Stomach (tissue), 8 donors: ENCODE measurements at regions not wholly inside any gene's neighbourhood (a gene's known extent, or its start where the extent isn't known, plus 50 kb on each side); places are given as distances from the start of the nearest gene placed in this dataset.
"Not testable (repeated sequence)": the region's sequence is repeated elsewhere in the genome, so short reads cannot be mapped to it uniquely, and the experiment has no call there.

ENCODE experiments used
- DNase-seq, 2 donors: peaks; one replicate each; pipeline versions ENCODE4 v3.0.0 to v3.0.0-alpha.2; 2013 to 2019
- H3K27ac ChIP-seq, 5 donors: fragments of 200-600 bp in 4 of 5; sonication (generic) in 4 of 5; one replicate each; pipeline ENCODE4 v1.5.1; 2013 to 2019; ENCODE audit warnings: mild to moderate bottlenecking in 1 of 5, moderate library complexity in 1 of 5
- H3K27me3 ChIP-seq, 3 donors: fragments of 200-600 bp; sonication (generic); one replicate each; pipeline ENCODE4 v1.5.1; 2017 to 2019; ENCODE audit warnings: mixed run types in 1 of 3
- H3K36me3 ChIP-seq, 4 donors: fragments of 200-600 bp; sonication (generic); 1 replicate in 3 of 4; 2 replicates in 1 of 4; pipeline ENCODE4 v1.5.1; 2016 to 2019
- H3K4me1 ChIP-seq, 4 donors: fragments of 200-600 bp; sonication (generic); one replicate each; pipeline ENCODE4 v1.5.1; 2016 to 2019
- H3K4me3 ChIP-seq, 4 donors: fragments of 200-600 bp; sonication (generic) in 3 of 4; one replicate each; pipeline ENCODE4 v1.5.1; 2016 to 2019; ENCODE audit warnings: mild to moderate bottlenecking in 1 of 4
- H3K9me3 ChIP-seq, 4 donors: fragments of 200-600 bp; sonication (generic); one replicate each; pipeline ENCODE4 v1.5.1; 2016 to 2019
- EP300 ChIP-seq: sonication (generic); formaldehyde crosslinking; IDR thresholded peaks from one replicate; pipeline ENCODE4 v1.6.1; 2017; ENCODE audit warnings: antibody characterized with exemption
- POLR2A ChIP-seq, 4 donors: fragments of 450-650 bp; IDR thresholded peaks; one replicate each; pipeline ENCODE4 v1.6.1; 2016; ENCODE audit warnings: antibody characterized with exemption in 4 of 4, control low read depth in 2 of 4, mild to moderate bottlenecking in 1 of 4, moderate library complexity in 1 of 4
- POLR2AphosphoS5 ChIP-seq, 3 donors: sonication (generic); formaldehyde crosslinking; IDR thresholded peaks; one replicate each; pipeline ENCODE4 v1.6.1; 2016; ENCODE audit warnings: antibody characterized with exemption in 3 of 3
- WGBS, 5 donors: extraction: QIAGEN DNeasy Blood & Tissue Kit in 3 of 5; methylation state at CpG; one replicate each; pipeline versions ENCODE4 v1.1.5 to v1.1.7; 2013 to 2018; 5-methylcytosine and 5-hydroxymethylcytosine counted together
- intact Hi-C: fragments of 100-400 bp; cut with DNase I; formaldehyde crosslinking; loops from one replicate; pipeline ENCODE4 v1.15.1; 2023; ENCODE audit warnings: low total_unique reads
- TF ChIP-seq, protein P1 (sequence below), 7 experiments: fragments of 450-650 bp in 4 of 7; fragments of 200-600 bp in 3 of 7; sonication (generic) in 3 of 7; IDR thresholded peaks; one replicate each; pipeline ENCODE4 v1.5.1; 2016 to 2019; ENCODE audit warnings: antibody characterized with exemption in 7 of 7, control low read depth in 2 of 7, mild to moderate bottlenecking in 1 of 7
- donor health status: healthy with polysubstance abuse.
- donor health status: Bipolar disorder and iron deficiency.
- donor health status: healthy.

DNA sequence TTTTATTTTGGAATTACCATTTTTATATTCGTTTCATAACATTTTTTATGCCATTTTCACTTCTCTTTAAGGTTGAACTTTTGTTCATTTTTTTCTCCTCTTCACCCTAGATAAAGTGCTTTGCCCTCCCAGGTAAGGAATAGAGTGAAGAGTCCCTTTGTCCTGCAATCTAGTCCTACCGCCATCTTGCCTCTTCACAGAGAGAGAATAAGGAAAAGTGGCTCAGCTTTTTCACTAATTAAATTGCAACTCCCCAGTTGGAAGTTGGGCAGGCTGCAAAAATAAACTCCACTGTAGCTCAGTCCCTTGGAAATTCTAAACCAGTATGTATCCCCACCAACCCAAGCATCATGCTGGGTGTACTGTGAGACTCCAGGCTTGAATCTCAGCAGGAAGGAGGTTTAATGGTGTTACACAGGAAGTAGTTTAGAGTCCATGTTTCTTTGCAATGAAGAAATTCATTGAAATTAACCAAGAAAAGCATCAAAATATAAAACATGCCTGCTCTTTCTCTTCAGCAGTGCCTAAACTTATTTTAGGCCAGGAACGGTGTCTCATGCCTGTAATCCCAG is 60.3 kb upstream of the PCSK1 start:
- Histone ChIP-seq H3K9me3 (no peaks in the 10 kb centered on the region), H3K4me3 (no peak overlapping the region), H3K36me3 (no peaks in the 10 kb centered on the region), H3K4me1 (no peaks in the 10 kb centered on the region), H3K27me3 (no peaks in the 10 kb centered on the region), H3K27ac (no peak overlapping the region)
- no peak for TF ChIP-seq POLR2AphosphoS5 (IDR thresholded peaks at IDR 0.05)
- TF ChIP-seq, protein P1, sequence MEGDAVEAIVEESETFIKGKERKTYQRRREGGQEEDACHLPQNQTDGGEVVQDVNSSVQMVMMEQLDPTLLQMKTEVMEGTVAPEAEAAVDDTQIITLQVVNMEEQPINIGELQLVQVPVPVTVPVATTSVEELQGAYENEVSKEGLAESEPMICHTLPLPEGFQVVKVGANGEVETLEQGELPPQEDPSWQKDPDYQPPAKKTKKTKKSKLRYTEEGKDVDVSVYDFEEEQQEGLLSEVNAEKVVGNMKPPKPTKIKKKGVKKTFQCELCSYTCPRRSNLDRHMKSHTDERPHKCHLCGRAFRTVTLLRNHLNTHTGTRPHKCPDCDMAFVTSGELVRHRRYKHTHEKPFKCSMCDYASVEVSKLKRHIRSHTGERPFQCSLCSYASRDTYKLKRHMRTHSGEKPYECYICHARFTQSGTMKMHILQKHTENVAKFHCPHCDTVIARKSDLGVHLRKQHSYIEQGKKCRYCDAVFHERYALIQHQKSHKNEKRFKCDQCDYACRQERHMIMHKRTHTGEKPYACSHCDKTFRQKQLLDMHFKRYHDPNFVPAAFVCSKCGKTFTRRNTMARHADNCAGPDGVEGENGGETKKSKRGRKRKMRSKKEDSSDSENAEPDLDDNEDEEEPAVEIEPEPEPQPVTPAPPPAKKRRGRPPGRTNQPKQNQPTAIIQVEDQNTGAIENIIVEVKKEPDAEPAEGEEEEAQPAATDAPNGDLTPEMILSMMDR (IDR thresholded peaks at IDR 0.05) = no peak
- no peak for TF ChIP-seq EP300
- TF ChIP-seq POLR2A (IDR thresholded peaks at IDR 0.05) = no peak
- 83 to 96% (median 91%) methylated on average over 3 of the region's 3 CpGs for WGBS, 5 donors
- intact Hi-C loops = no loop called here
- DNase-seq = no peak

DNA sequence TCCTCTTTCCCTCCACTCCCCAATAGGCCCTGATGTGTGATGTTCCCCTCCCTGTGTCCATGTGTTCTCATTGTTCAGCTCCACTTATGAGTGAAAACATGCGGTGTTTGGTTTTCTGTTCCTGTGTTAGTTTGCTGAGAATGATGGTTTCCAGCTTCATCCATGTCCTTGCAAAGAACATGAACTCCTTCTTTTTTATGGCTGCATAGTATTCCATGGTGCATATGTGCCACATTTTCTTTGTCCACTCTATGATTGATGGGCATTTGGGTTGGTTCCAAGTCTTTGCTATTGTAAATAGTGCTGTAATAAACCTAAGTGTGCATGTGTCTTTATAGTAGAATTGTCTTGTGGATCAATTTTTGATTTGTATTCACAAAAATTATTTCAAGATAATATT is 62.4 kb upstream of the PCSK1 start:
- intact Hi-C loops, DNase-seq, H3K4me3 ChIP-seq, H3K27me3 ChIP-seq, H3K4me1 ChIP-seq, H3K36me3 ChIP-seq, H3K9me3 ChIP-seq, H3K27ac ChIP-seq: not testable (repeated sequence)
- 87 to 100% (median 95%) methylated on average over 1 of the region's 1 CpG for WGBS, 5 donors

- WGBS, 5 donors = 88 to 95% (median 93%) methylated on average over 1 of the region's 1 CpG
- H3K9me3 ChIP-seq, H3K27ac ChIP-seq, intact Hi-C loops, H3K27me3 ChIP-seq, H3K36me3 ChIP-seq, H3K4me1 ChIP-seq, DNase-seq, H3K4me3 ChIP-seq: not testable (repeated sequence)
Measured at GRCh38 chr5:96497027-96497426, 64.0 kb upstream of the PCSK1 start.

DNA sequence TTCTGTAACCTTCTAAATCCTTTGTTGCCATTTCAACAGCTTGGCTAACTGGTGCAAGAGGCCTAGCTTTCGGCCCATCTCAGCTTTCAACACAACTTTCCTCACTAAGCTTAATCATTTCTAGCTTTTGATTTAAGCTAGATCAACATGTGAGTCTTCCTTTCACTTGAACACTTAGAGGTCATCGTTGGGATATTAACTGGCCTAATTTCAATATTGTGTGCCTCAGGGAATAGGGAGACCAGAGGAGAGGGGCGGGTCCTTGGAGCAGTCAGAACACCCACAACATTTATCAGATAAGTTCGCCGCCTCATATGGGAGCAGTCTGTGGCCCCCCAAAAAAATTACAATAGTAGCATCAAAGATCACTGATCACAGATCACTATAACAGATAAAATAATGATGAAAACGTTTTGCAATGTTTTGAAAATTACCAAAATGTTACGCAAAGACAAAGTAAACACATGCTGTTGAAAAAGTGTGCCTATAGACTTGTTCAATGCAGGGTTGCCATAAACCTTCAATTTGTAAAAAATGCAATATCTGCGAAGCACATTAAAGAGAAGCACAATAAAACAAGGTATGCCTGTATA is 66.8 kb upstream of the PCSK1 start:
- H3K9me3 ChIP-seq = no peaks in the 10 kb centered on the region
- no peak overlapping the region for H3K27ac ChIP-seq
- H3K4me3 ChIP-seq = no peak overlapping the region
- intact Hi-C loops = no loop called here
- WGBS, 5 donors = 81 to 84% (median 82%) methylated on average over 8 of the region's 8 CpGs
- H3K4me1 ChIP-seq = no peaks in the 10 kb centered on the region
- no peak for DNase-seq
- no peaks in the 10 kb centered on the region for H3K36me3 ChIP-seq
- no peaks in the 10 kb centered on the region for H3K27me3 ChIP-seq
- no peak for TF ChIP-seq POLR2AphosphoS5 (IDR thresholded peaks at IDR 0.05)
- no peak for TF ChIP-seq EP300
- no peak for TF ChIP-seq POLR2A (IDR thresholded peaks at IDR 0.05)
- TF ChIP-seq, protein P1 (IDR thresholded peaks at IDR 0.05) = no peak

DNA sequence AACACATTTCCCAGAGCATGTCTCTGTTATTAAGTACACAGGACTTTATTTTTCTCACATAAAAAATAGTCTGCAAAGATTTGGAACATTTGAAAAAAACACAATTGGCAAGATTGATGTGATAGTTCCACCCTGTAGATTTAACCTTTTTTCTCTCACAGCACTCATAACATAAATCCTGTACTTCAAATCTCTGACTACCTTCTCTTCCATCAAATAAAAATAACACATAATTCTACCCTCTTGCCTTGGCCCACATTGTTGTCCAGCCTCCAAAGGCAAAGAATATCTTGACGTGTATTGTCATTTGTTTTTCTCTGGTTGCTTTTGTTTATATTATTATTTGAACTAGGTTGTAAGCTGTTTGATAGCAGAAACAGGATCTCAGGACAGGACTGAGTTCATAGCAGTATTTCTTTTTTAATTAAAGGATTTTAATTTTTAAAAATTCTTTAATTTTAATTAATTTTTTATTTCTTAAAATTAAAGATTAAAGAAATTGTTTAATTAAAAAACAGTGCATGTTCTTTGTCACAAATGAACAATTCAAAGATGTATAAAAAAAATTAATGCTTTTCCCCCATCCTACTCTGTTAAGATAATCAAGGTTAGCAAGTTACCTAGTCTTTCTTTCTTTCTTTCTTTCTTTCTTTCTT is 69.1 kb upstream of the PCSK1 start:
- Histone ChIP-seq H3K9me3 (no peaks in the 10 kb centered on the region), H3K27me3 (no peaks in the 10 kb centered on the region), H3K4me3 (no peak overlapping the region), H3K4me1 (no peaks in the 10 kb centered on the region), H3K36me3 (no peaks in the 10 kb centered on the region), H3K27ac (no peak overlapping the region)
- WGBS, 5 donors = 43 to 71% (median 57%) methylated on average over 1 of the region's 1 CpG
- no peak for DNase-seq
- no peak for TF ChIP-seq EP300
- TF ChIP-seq, protein P1 (IDR thresholded peaks at IDR 0.05) = no peak
- no peak for TF ChIP-seq POLR2AphosphoS5 (IDR thresholded peaks at IDR 0.05)
- TF ChIP-seq POLR2A (IDR thresholded peaks at IDR 0.05) = no peak
- intact Hi-C loops = no loop called here
